Ishikawa (cell line): ENCODE measurements at regions not wholly inside any gene's neighbourhood (a gene's known extent, or its start where the extent isn't known, plus 50 kb on each side); places are given as distances from the start of the nearest gene placed in this dataset.

ENCODE experiments used
- TCF12 ChIP-seq: IDR thresholded peaks from 2 replicates; pipeline ENCODE4 v1.6.1; 2012; ENCODE audit warnings: low read depth
- ZBTB7A ChIP-seq: IDR thresholded peaks from 2 replicates; pipeline ENCODE4 v1.6.1; 2012; ENCODE audit warnings: low read depth

DNA sequence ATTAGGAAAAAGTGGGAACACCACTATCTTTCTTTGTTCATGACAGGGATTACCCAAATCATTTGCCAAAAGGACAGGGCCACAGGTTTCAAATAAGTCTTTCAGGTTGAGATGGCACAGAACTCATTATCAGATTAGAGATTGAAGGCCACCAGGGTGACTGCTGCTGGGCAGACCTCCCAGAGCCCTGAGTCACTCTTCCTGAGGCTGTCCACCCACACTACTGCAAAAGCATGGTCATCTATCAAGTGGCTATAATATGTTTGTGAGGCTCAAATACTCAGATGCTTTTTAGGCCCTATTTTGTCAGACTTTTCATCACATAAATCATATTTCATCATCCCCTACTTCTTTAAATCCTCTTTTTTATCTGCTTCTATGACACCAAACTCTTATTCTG is 155.3 kb upstream of the CCDC196 start:
- TF ChIP-seq TCF12: no peak
- no peak for TF ChIP-seq ZBTB7A
